Thyroid gland (tissue), 4 donors: ENCODE measurements at regions not wholly inside any gene's neighbourhood (a gene's known extent, or its start where the extent isn't known, plus 50 kb on each side); places are given as distances from the start of the nearest gene placed in this dataset.

Experiments used
- CTCF ChIP-seq, 6 experiments: fragments of 200-600 bp in 3 of 6; fragments of 450-650 bp in 3 of 6; sonication (generic) in 3 of 6; IDR thresholded peaks; one replicate each; pipeline ENCODE4 v1.5.1; 2016 to 2019; ENCODE audit warnings: antibody characterized with exemption in 6 of 6, mild to moderate bottlenecking in 2 of 6, inconsistent platforms in 1 of 6, moderate library complexity in 1 of 6
- POLR2A ChIP-seq, 2 donors: fragments of 450-650 bp; IDR thresholded peaks; one replicate each; pipeline ENCODE4 v1.6.1; 2017; ENCODE audit warnings: antibody characterized with exemption in 2 of 2, mild to moderate bottlenecking in 2 of 2, moderate library complexity in 1 of 2

DNA sequence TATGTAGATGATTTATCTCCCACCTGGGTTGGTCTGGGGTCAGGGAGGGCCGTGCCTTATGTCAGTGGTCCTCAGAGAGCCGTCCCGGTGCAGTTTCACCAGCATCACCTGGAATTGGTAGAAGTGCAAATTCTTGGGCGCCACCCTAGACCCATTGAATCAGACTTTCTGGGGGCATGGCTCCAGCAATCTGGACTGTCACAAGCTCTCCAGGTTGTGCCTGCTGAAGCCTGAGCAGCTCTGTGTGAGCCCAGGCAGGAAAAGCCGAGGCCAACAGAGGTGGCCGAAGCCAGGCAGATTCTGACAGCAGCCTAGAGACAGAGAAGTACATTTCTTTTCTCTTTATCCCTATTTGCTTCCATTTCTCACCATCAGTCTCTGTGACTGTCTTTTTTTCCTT is 98.4 kb upstream of the SEC11C start:
- TF ChIP-seq CTCF (IDR thresholded peaks at IDR 0.05) (no peak), POLR2A (IDR thresholded peaks at IDR 0.05) (no peak)
